ENCODE measurements at regions not wholly inside any gene's neighbourhood (a gene's known extent, or its start where the extent isn't known, plus 50 kb on each side); places are given as distances from the start of the nearest gene placed in this dataset.

DNA sequence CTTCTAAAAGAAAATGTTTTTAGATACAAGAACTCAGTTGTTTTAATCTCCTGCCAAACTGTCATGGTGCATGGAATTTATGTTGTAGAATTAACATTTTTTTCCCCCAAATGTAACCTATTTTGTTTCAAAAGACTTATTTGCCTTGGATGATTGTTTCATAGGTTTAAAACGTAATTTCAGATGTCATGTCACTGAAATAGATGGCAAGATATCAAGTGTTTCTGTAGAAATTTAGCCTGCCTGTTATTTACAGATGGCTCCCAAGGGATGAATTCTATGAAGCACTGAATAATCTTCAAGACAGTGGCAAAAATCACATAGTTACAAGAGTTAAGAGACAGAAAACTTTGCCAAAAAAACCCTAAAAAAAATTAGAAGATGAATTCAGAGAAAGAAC is 1484.6 kb downstream of the OLFM4 start:
- TF ChIP-seq, protein P1, sequence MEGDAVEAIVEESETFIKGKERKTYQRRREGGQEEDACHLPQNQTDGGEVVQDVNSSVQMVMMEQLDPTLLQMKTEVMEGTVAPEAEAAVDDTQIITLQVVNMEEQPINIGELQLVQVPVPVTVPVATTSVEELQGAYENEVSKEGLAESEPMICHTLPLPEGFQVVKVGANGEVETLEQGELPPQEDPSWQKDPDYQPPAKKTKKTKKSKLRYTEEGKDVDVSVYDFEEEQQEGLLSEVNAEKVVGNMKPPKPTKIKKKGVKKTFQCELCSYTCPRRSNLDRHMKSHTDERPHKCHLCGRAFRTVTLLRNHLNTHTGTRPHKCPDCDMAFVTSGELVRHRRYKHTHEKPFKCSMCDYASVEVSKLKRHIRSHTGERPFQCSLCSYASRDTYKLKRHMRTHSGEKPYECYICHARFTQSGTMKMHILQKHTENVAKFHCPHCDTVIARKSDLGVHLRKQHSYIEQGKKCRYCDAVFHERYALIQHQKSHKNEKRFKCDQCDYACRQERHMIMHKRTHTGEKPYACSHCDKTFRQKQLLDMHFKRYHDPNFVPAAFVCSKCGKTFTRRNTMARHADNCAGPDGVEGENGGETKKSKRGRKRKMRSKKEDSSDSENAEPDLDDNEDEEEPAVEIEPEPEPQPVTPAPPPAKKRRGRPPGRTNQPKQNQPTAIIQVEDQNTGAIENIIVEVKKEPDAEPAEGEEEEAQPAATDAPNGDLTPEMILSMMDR (IDR thresholded peaks at IDR 0.05; ENCODE audit: control extremely low read depth in 1 of 3, insufficient read depth in 1 of 3, low read depth in 1 of 3, low read length in 3 of 3), result no peak
- no peak for TF ChIP-seq BCL11A (IDR thresholded peaks at IDR 0.05; ENCODE audit: low read depth in 2 of 2, low read length in 2 of 2)
- TF ChIP-seq JUND (IDR thresholded peaks at IDR 0.05; ENCODE audit: low read length), result no peak
- TF ChIP-seq POLR2A (IDR thresholded peaks at IDR 0.05; ENCODE audit: control extremely low read depth in 1 of 2, low read depth in 2 of 2, low read length in 2 of 2), result no peak
- TF ChIP-seq RAD21 (IDR thresholded peaks at IDR 0.05 in 1 of 2, conservative IDR thresholded peaks at IDR 0.05 in 1 of 2; ENCODE audit: low read depth in 2 of 2, low read length in 2 of 2), result no peak
- no peak for TF ChIP-seq POLR2AphosphoS5 (IDR thresholded peaks at IDR 0.05; ENCODE audit: low read depth, low read length)
- no peak for TF ChIP-seq CREB1 (IDR thresholded peaks at IDR 0.05)
- TF ChIP-seq POU5F1 (IDR thresholded peaks at IDR 0.05; ENCODE audit: low read depth, low read length), result no peak
- TF ChIP-seq, protein P2, sequence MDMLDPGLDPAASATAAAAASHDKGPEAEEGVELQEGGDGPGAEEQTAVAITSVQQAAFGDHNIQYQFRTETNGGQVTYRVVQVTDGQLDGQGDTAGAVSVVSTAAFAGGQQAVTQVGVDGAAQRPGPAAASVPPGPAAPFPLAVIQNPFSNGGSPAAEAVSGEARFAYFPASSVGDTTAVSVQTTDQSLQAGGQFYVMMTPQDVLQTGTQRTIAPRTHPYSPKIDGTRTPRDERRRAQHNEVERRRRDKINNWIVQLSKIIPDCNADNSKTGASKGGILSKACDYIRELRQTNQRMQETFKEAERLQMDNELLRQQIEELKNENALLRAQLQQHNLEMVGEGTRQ (IDR thresholded peaks at IDR 0.05; ENCODE audit: low read length), result no peak
- TF ChIP-seq BRCA1 (IDR thresholded peaks at IDR 0.05; ENCODE audit: low read depth, low read length), result no peak
- no peak for TF ChIP-seq KDM4A (IDR thresholded peaks at IDR 0.05; ENCODE audit: low read depth, low read length, severe bottlenecking)
- no peak for TF ChIP-seq CEBPB (IDR thresholded peaks at IDR 0.05; ENCODE audit: low read depth, low read length)
- TF ChIP-seq EZH2 (IDR thresholded peaks at IDR 0.05; ENCODE audit: low read depth, low read length, severe bottlenecking), result no peak

Data from H1 (cell line).